ENCODE measurements at regions not wholly inside any gene's neighbourhood (a gene's known extent, or its start where the extent isn't known, plus 50 kb on each side); places are given as distances from the start of the nearest gene placed in this dataset.

GRCh38 chr16:8103649-8104289 lies 486.5 kb downstream of the TMEM114 start:
- no peaks in the 10 kb centered on the region for H3K4me1 ChIP-seq
- no peaks in the 10 kb centered on the region for H3K36me3 ChIP-seq
- ATAC-seq = no peak
- peaks cover 0 to 5% (median 0%) of the 10 kb centered on the region in 11 donors for H3K9me3 ChIP-seq
- H3K4me3 ChIP-seq = no peak overlapping the region
- H3K27ac ChIP-seq = no peak overlapping the region
- 72 to 80% methylated on average over 8 of the region's 8 CpGs for WGBS, 2 donors
- no peak for DNase-seq
- intact Hi-C loops (cut with DNase I) = no loop called here
- TF ChIP-seq CTCF (IDR thresholded peaks at IDR 0.05) = no peak
- no peaks in the 10 kb centered on the region for H3K27me3 ChIP-seq

- ATAC-seq (no peak), DNase-seq (no peak)
- Histone ChIP-seq H3K36me3 (no peaks in the 10 kb centered on the region), H3K4me3 (no peak overlapping the region), H3K4me1 (no peaks in the 10 kb centered on the region), H3K27ac (no peak overlapping the region), H3K27me3 (no peaks in the 10 kb centered on the region), H3K9me3 (peaks cover 0 to 14% (median 0%) of the 10 kb centered on the region in 11 donors)
- 46 to 50% methylated on average over 4 of the region's 4 CpGs for WGBS, 2 donors
- intact Hi-C loops (cut with DNase I) = no loop called here
- no peak for TF ChIP-seq CTCF (IDR thresholded peaks at IDR 0.05)
Measured at GRCh38 chr16:8099586-8099985, 490.7 kb downstream of the TMEM114 start.

GRCh38 chr16:8098947-8099512 lies 491.3 kb downstream of the TMEM114 start:
- H3K36me3 ChIP-seq = no peaks in the 10 kb centered on the region
- WGBS, 2 donors = 45 to 56% methylated on average over 11 of the region's 11 CpGs
- ATAC-seq (no peak), DNase-seq (no peak)
- no peak for TF ChIP-seq CTCF (IDR thresholded peaks at IDR 0.05)
- intact Hi-C loops (cut with DNase I) = no loop called here
- peaks cover 0 to 14% (median 0%) of the 10 kb centered on the region in 11 donors for H3K9me3 ChIP-seq
- H3K4me3 ChIP-seq = no peak overlapping the region
- no peaks in the 10 kb centered on the region for H3K4me1 ChIP-seq
- H3K27me3 ChIP-seq = no peaks in the 10 kb centered on the region
- H3K27ac ChIP-seq = no peak overlapping the region

GRCh38 chr16:8096211-8096610 lies 494.1 kb downstream of the TMEM114 start:
- no peak for DNase-seq
- Histone ChIP-seq H3K4me1 (no peaks in the 10 kb centered on the region), H3K4me3 (no peak overlapping the region), H3K27me3 (no peaks in the 10 kb centered on the region), H3K9me3 (peaks cover 0 to 14% (median 0%) of the 10 kb centered on the region in 11 donors), H3K27ac (no peak overlapping the region), H3K36me3 (no peaks in the 10 kb centered on the region)
- ATAC-seq = no peak
- intact Hi-C loops (cut with DNase I) = no loop called here
- WGBS, 2 donors = 79 to 88% methylated on average over 5 of the region's 5 CpGs
- TF ChIP-seq CTCF (IDR thresholded peaks at IDR 0.05) = no peak
